Neural progenitor cell (in vitro differentiated cells): ENCODE measurements at regions not wholly inside any gene's neighbourhood (a gene's known extent, or its start where the extent isn't known, plus 50 kb on each side); places are given as distances from the start of the nearest gene placed in this dataset.

Experiments used
- CTCF ChIP-seq: fragments of 200-600 bp; sonication (generic); IDR thresholded peaks from 2 replicates; pipeline ENCODE4 v1.5.1; 2017; ENCODE audit warnings: antibody characterized with exemption, mild to moderate bottlenecking
- EZH2 ChIP-seq: fragments of 200-600 bp; sonication (generic); IDR thresholded peaks from 2 replicates; pipeline ENCODE4 v1.6.1; 2017; ENCODE audit warnings: antibody characterized with exemption, mild to moderate bottlenecking, moderate library complexity
- EZH2phosphoT487 ChIP-seq: fragments of 200-600 bp; sonication (generic); IDR thresholded peaks from 2 replicates; pipeline ENCODE4 v1.6.1; 2017; ENCODE audit warnings: antibody characterized with exemption

- TF ChIP-seq CTCF (no peak), EZH2 (no peak), EZH2phosphoT487 (no peak)
Observed at GRCh38 chr1:59064592-59064991, 232.3 kb upstream of the FGGY start.
